NK-92 treated with Interleukin-12 subunit alpha and Interleukin-12 subunit beta, amount 100 ng/mL, for 24 hours (cell line): ENCODE measurements at regions not wholly inside any gene's neighbourhood (a gene's known extent, or its start where the extent isn't known, plus 50 kb on each side); places are given as distances from the start of the nearest gene placed in this dataset.

Experiments
- DNase-seq: peaks from one replicate; lab custom pipeline; 2025; lab: John Stamatoyannopoulos, UW

GRCh38 chr18:54020156-54020745 lies 204.2 kb downstream of the MBD2 start:
- no peak for DNase-seq

GRCh38 chr18:54019641-54020040 lies 204.8 kb downstream of the MBD2 start:
- DNase-seq: no peak

DNA sequence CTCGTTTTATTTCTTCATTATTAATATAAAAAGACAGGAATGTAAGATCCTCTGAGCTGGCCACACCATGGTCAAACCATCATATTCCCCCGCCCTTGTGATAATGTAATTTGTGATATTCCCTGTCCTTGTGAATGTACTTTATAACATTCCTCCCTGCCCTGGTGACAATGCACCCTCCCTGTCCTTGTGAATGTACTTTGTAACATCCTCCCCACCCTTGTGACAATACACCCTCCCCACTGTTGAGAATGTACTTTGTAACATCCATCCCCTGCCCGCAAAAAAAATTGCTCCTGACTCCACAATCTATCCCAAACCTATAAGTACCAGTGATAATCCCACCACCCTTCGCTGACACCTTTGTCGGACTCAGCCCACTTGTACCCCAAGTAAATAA lies 211.0 kb downstream of the MBD2 start:
- no peak for DNase-seq

- DNase-seq: no peak
Observed at GRCh38 chr18:54004828-54005227, 219.6 kb downstream of the MBD2 start.

- DNase-seq: no peak
Observed at GRCh38 chr18:54003195-54003594, 221.3 kb downstream of the MBD2 start.

GRCh38 chr18:53997064-53997463 lies 227.4 kb downstream of the MBD2 start:
- DNase-seq: no peak

DNA sequence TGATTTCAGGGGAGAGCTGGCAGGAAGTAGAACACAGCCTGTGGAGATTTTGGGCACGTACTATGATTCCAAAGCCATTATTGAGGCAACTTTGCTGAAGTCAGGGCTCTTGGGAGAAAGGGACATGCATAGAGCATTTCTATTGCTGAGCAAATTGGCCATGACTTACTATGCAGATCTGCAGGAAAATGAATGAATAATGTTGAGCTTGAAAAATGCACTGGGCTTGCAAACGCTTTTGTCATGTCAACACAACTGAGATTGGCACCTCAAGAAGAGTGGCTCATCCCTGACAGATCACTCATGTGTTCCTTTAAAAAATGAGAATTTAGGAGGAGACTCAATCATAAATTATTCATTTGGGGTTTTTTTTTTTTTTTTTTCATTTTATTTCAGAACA lies 230.5 kb downstream of the MBD2 start:
- DNase-seq: no peak

- DNase-seq: no peak
Observed at GRCh38 chr18:53991805-53992204, 232.7 kb downstream of the MBD2 start.

- DNase-seq: no peak
Observed at GRCh38 chr18:53991202-53991601, 233.3 kb downstream of the MBD2 start.

- DNase-seq: no peak
Observed at GRCh38 chr18:53990485-53990884, 234.0 kb downstream of the MBD2 start.

DNA sequence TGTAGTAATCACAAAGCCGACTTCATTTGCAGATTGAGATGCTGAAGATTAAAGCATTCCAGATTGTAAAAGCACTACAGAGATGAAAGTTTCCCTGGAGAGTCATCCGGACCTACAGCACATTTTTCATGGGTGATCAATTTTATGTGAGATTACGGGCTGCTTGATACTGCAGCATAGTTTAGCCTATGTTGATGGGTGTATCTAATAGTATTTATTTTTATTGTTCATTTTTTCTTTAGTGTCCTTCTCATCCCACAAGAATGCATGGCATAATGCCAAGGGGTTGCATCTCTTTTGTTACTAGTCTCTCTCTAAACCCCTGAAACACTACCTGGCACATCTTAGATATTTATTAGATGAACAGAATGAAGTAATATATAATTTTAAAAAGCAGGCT lies 240.4 kb downstream of the MBD2 start:
- DNase-seq: no peak

GRCh38 chr18:53971331-53971730 lies 253.1 kb downstream of the MBD2 start:
- DNase-seq: no peak

- DNase-seq: no peak
Observed at GRCh38 chr18:53952700-53953099, 271.8 kb downstream of the MBD2 start.

DNA sequence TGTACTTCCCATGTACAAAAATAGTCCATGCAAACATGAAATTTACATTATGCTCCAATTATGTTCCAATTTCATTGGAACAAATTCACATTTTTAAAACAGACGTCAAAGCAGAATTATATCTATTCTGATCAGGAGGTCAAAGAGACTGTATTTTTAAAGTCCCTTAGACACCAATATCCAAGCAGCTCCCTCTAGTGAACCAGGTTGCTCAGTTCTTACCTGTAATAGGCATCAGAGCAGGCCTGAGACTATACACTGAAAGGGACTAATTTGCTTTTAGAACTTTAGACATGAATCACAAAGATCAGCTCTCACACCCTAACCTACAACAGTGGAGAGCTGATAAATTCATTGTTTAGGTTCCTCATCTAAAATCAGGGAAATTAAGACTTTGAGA lies 273.9 kb downstream of the MBD2 start:
- no peak for DNase-seq

GRCh38 chr18:53948991-53949390 lies 275.5 kb downstream of the MBD2 start:
- no peak for DNase-seq

DNA sequence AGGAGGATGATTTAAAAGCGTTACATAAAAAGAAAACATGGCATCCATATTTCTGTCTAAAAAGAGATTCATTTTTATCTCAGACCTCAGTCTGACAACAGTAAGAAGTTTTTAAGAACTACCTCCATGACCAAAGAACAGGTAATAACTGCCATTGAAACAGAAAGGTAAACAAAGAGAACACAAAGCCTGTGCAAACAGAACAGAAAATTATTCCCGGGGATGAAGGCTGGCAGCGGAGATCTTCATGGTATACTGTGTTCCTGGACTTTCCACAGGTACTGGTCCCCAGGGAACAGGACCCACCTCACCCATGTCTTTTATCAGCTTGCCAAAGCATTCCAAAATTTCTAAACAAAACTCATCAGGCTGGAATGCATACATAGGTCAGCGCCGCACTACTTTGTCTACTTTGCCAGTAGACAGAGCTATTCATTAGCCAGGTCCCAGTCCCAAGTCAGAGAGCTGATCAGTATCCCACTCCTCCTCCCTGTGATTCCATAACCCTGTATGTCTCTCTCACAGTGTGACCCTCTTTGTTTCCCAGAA lies 277.3 kb downstream of the MBD2 start:
- DNase-seq: no peak

DNA sequence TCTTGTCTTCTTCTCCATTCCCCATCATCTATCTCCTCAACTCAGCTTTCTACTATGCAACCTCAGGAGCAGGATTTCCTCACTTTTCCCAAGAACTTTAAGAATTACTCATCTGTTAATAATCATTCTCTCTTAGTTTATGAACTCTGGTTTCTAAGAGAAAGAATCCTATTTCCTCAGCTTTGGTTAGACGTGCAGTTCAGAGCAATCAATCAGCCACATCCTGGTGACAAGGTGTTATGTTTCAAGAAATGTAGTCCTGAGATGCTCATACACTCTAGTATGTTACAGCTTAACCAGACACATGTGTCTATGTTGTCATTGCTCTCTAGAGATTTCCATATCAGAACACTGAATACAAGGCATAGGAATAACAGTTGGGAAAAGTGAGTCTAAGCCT lies 277.9 kb downstream of the MBD2 start:
- no peak for DNase-seq

DNA sequence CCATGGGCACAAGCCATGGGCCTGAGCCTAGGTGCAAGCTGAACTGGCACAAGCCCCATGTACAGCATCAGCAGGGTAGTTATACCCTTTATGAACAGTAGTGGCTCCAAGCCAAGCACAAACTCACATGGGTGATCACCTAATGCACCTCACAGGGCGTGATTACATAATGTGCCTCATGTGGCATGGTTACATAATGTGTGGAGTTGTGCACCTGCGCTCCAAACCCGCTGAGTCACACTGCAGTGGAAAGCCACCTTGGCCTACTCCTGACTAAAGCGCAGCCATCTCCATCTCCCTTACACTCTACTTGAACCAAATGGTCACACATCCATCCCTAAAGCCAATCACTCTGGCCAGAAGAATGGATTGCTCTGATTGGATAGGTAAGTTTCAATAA lies 279.7 kb downstream of the MBD2 start:
- no peak for DNase-seq

DNA sequence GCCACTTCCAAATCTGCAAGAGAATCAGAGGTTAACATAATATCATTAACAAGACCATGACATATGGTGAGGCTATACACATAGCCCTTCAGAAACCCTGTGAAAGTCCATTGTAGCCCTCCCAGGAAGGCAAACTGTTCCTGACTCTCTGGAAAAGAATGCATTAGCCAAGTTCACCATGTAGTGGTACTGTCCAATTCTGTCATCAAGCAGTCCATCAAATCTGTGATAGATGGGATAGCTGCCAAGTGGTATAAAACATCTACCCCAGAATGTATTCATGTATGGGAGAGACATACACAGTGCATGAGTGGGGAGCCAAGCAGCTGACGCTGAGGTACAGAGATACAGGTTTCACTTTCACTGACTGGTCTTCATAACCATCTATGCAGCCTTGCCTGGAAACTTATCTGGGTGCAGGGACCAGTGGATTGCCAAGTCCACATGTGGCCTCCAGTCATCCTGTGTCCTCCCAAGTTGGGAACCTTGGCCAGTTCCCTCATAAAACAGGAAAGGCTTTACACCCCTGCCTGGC lies 281.1 kb downstream of the MBD2 start:
- DNase-seq: no peak

GRCh38 chr18:53941601-53942338 lies 282.7 kb downstream of the MBD2 start:
- no peak for DNase-seq

GRCh38 chr18:53937037-53937436 lies 287.4 kb downstream of the MBD2 start:
- DNase-seq: no peak

DNA sequence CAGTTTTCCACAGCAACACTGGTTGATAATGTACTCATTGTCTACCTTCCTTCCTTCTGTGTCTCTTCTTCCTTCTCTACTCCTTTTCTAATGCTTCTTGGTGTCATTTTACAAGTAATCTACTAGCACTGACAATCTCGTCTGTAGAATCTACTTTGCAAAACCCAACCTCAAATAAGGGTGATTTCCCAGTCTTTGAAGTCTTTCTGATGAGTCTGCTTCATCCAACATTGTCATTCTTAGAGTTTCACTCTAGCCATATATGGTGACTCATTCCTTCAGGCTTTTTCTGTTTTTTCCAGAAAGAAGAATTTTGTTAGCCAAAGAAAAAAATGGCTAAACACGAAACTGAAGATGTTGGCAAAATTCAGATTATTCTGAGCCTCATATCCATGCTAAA lies 288.7 kb downstream of the MBD2 start:
- no peak for DNase-seq

DNA sequence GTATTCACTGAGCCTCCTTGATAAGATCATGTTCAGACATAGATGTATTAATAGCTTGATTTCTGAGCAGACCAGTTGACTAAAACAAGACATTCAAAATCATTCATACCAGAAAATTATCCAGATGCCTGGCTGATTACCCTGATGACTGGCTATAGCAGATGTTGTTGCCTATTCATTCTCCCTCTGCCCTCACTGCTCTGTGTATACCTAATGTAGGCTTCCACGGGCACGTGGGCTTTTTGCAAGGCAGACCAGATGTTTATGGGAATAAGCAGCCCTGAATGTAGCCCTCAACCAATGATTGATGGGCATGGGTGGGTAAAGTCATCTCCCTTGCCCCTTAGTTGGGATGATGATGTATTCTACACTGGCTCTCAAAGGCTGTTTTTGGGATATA lies 289.1 kb downstream of the MBD2 start:
- DNase-seq: no peak
